ENCODE measurements at regions not wholly inside any gene's neighbourhood (a gene's known extent, or its start where the extent isn't known, plus 50 kb on each side); places are given as distances from the start of the nearest gene placed in this dataset.

DNA sequence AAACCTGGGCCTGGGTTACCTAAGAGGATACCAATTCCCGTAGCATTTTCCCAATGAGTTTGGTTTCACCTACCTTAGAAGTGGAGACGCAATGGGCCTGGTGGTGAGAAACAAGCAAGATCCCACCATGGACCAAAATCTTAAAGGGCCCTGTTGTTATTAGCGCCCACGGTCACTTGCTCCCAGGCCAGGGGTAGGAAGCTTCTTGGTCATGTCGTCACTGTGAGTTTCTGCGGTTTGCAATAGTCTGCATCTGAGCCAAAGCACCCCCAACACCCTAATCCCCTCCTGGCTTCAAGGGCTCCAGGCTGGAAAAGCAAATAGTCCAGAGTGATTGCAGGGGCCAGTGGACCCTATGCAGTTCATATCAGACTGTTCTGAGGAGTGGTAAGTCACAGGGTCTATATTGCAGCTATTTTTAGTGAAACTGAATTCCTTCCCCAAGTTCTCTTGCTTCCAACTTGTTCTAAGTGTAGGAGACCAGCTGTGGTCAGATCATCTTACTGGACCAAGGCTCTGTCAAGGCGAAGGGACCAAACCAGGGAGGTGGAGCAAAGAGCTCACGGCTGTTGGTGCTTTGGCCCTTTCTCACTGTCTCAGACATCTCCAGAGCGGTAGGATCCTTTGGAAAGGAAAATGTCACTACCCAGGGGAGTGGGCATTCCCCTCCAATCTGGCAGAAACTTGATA, 307.9 kb upstream of the F9 start:
- Histone ChIP-seq H3K27me3 (ENCODE audit: insufficient read depth, low read depth) (no peaks in the 10 kb centered on the region), H3K79me2 (ENCODE audit: low read depth) (no peaks in the 10 kb centered on the region), H3K4me3 (no peak overlapping the region), H3K9me3 (ENCODE audit: insufficient read depth, low read depth) (no peaks in the 10 kb centered on the region), H3K9me2 (ENCODE audit: insufficient read depth) (no peaks in the 10 kb centered on the region), H2AFZ (no peak overlapping the region), H3F3A (ENCODE audit: insufficient read depth, low read depth) (no peaks in the 10 kb centered on the region), H4K20me1 (ENCODE audit: insufficient read depth) (no peaks in the 10 kb centered on the region), H3K36me3 (ENCODE audit: low read depth) (no peaks in the 10 kb centered on the region), H3K4me1 (replicated peaks; ENCODE audit: insufficient read depth) (no peaks in the 10 kb centered on the region), H3K4me2 (no peak overlapping the region), H3K27ac (no peak overlapping the region)
- POLR2A ChIA-PET (ENCODE audit: unreplicated experiment) = no interaction called here
- TF ChIP-seq, protein P1, sequence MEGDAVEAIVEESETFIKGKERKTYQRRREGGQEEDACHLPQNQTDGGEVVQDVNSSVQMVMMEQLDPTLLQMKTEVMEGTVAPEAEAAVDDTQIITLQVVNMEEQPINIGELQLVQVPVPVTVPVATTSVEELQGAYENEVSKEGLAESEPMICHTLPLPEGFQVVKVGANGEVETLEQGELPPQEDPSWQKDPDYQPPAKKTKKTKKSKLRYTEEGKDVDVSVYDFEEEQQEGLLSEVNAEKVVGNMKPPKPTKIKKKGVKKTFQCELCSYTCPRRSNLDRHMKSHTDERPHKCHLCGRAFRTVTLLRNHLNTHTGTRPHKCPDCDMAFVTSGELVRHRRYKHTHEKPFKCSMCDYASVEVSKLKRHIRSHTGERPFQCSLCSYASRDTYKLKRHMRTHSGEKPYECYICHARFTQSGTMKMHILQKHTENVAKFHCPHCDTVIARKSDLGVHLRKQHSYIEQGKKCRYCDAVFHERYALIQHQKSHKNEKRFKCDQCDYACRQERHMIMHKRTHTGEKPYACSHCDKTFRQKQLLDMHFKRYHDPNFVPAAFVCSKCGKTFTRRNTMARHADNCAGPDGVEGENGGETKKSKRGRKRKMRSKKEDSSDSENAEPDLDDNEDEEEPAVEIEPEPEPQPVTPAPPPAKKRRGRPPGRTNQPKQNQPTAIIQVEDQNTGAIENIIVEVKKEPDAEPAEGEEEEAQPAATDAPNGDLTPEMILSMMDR (conservative IDR thresholded peaks at IDR 0.05) = no peak
- TF ChIP-seq EZH2 (IDR thresholded peaks at IDR 0.05; ENCODE audit: low read depth) = no peak
- CTCF ChIA-PET = no interaction called here
- intact Hi-C loops (cut with micrococcal nuclease; ENCODE audit: unreplicated experiment) = no loop called here
- no TSS peak for BruUV-seq (replicated peaks)
- DNase-seq = no peak

DNA sequence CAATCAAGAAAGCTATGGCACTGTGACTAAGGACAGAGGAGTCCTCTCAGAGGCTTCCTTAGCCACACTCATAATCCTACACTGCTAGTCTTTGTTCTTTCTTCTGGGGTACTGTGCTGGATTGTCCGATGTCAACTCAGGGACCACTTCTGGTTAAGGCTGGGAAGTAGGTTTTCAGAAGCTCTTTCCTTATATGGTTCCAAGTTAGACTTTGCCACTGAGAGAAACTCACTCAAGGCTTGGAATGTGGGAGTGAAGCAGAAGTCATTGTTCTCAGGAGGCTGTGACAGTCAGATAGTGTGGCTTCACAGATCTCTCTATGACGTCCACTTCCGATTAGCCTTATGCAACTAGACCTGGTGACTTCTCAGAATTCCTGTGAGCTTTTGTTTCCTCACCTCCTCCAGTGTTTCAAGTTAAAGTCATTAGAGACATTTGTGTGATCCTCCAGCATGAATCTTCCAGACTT, 317.3 kb upstream of the F9 start:
- intact Hi-C loops (cut with micrococcal nuclease; ENCODE audit: unreplicated experiment) = no loop called here
- DNase-seq = no peak
- TF ChIP-seq EZH2 (IDR thresholded peaks at IDR 0.05; ENCODE audit: low read depth) = no peak
- TF ChIP-seq, protein P1 (conservative IDR thresholded peaks at IDR 0.05) = no peak
- CTCF ChIA-PET = no interaction called here
- H3K27me3 ChIP-seq (ENCODE audit: insufficient read depth, low read depth) = peaks cover 18% of the 10 kb centered on the region; the same call in 1 of the 2 replicates
- H3F3A ChIP-seq (ENCODE audit: insufficient read depth, low read depth) = no peaks in the 10 kb centered on the region
- no peak overlapping the region for H3K4me2 ChIP-seq
- no peak overlapping the region for H2AFZ ChIP-seq
- no peak overlapping the region for H3K27ac ChIP-seq
- POLR2A ChIA-PET (ENCODE audit: unreplicated experiment) = no interaction called here
- no peaks in the 10 kb centered on the region for H4K20me1 ChIP-seq (ENCODE audit: insufficient read depth)
- H3K79me2 ChIP-seq (ENCODE audit: low read depth) = no peaks in the 10 kb centered on the region
- H3K9me2 ChIP-seq (ENCODE audit: insufficient read depth) = no peaks in the 10 kb centered on the region
- no peaks in the 10 kb centered on the region for H3K36me3 ChIP-seq (ENCODE audit: low read depth)
- BruUV-seq (replicated peaks) = no TSS peak
- no peaks in the 10 kb centered on the region for H3K9me3 ChIP-seq (ENCODE audit: insufficient read depth, low read depth)
- no peaks in the 10 kb centered on the region for H3K4me1 ChIP-seq (replicated peaks; ENCODE audit: insufficient read depth)
- H3K4me3 ChIP-seq = no peak overlapping the region

DNA sequence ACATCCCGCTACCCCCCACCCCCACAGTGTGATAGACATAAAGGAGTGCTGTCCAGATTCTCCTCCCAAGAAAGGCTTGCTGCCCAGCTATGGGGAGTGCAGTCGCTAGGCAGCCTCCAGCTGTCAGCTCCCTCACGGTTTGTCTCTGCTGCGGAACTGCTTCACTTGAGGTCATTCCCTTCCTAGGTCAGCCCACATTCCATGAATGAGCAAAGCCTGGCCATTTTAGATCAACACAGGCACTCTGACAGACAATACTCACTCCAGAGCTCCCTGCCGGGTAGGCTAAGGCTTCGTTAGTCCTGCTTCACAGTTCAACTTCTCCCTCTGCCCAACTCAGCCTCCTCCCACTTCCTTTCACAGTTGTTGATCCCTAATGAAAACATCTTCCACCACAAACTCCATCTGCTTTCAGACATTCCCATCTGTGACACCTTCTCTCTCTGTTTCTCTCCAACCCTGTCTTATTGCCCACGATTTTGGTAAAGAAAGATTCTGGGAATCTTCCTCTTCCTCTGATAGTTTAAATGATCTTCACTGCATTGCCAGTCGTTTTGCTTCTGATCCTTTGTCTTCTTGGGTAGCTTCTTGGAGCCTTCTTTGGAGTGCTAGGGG, 318.9 kb upstream of the F9 start:
- ChIA-PET POLR2A (ENCODE audit: unreplicated experiment) (no interaction called here), CTCF (no interaction called here)
- Histone ChIP-seq H3K27me3 (ENCODE audit: insufficient read depth, low read depth) (peaks cover 21% of the 10 kb centered on the region; the same call in 1 of the 2 replicates), H3K4me2 (no peak overlapping the region), H3K9me2 (ENCODE audit: insufficient read depth) (no peaks in the 10 kb centered on the region), H3K4me1 (replicated peaks; ENCODE audit: insufficient read depth) (no peaks in the 10 kb centered on the region), H3K36me3 (ENCODE audit: low read depth) (no peaks in the 10 kb centered on the region), H3K27ac (no peak overlapping the region), H3F3A (ENCODE audit: insufficient read depth, low read depth) (no peaks in the 10 kb centered on the region), H2AFZ (no peak overlapping the region), H4K20me1 (ENCODE audit: insufficient read depth) (no peaks in the 10 kb centered on the region), H3K4me3 (no peak overlapping the region), H3K79me2 (ENCODE audit: low read depth) (no peaks in the 10 kb centered on the region), H3K9me3 (ENCODE audit: insufficient read depth, low read depth) (no peaks in the 10 kb centered on the region)
- TF ChIP-seq EZH2 (IDR thresholded peaks at IDR 0.05; ENCODE audit: low read depth) = no peak
- TF ChIP-seq, protein P1 (conservative IDR thresholded peaks at IDR 0.05) = no peak
- DNase-seq = no peak
- BruUV-seq (replicated peaks) = no TSS peak
- intact Hi-C loops (cut with micrococcal nuclease; ENCODE audit: unreplicated experiment) = no loop called here
